ENCODE measurements at regions not wholly inside any gene's neighbourhood (a gene's known extent, or its start where the extent isn't known, plus 50 kb on each side); places are given as distances from the start of the nearest gene placed in this dataset.

GRCh38 chr20:22918286-22918983, 116.7 kb upstream of the SSTR4 start:
- DNase-seq (ENCODE audit: low spot score): no peak

DNA sequence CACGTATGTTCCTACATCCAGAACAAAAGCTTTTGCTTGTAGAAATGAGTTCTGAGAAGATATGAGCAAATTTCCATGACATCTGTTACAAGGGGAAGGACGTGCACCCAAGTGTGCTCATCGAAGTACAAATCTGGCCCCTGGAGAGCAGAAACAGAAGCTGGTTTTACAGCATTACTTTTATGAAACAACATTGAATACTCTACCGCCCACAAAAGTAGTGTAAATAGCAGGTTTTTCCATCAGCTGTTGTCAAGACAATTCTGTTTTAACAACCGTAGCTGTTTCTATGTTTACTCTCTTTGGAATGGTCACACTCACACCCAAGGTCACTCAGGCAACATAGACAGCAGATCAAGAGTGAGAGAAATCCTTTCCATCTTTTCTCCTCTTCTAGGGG, 114.2 kb upstream of the SSTR4 start:
- DNase-seq (ENCODE audit: low spot score): no peak

- DNase-seq (ENCODE audit: low spot score): no peak
Observed at GRCh38 chr20:22921595-22922421, 113.3 kb upstream of the SSTR4 start.

GRCh38 chr20:22922987-22923386, 112.1 kb upstream of the SSTR4 start:
- no peak for DNase-seq (ENCODE audit: low spot score)

GRCh38 chr20:22924046-22924737, 110.9 kb upstream of the SSTR4 start:
- no peak for DNase-seq (ENCODE audit: low spot score)

DNA sequence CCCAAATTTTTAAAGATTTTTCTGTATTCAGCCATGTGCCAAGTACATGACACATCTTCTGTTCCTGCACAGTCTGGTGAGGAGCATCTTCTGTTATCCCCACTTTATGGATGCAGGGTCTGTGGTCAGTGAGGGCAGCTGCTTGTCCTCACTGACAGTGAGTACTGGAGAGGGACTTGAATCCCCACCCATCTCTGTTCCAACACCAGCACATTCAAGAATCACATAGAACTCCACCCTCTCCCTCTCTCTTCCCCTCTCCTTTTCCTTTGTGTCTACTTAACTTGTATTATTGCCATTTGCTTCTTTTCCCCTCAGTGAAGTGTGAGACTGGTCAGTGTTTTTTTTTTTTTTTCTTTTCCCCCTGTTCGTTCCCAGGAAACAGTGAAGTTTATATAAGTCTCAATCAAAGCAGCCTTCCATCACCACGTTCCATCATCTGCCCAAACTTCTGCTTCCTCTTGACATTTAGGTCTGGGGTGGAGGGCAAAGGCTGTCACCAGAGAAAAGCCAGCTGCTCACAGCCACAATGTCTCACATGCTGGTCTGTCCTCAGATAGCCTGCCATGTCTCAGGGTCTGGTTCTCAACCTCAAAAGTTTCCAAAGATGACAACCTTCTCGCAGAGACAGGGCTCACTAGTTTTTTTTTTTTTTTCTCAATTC, 110.0 kb upstream of the SSTR4 start:
- no peak for DNase-seq (ENCODE audit: low spot score)

- DNase-seq (ENCODE audit: low spot score): no peak
Observed at GRCh38 chr20:22925613-22925983, 109.5 kb upstream of the SSTR4 start.

DNA sequence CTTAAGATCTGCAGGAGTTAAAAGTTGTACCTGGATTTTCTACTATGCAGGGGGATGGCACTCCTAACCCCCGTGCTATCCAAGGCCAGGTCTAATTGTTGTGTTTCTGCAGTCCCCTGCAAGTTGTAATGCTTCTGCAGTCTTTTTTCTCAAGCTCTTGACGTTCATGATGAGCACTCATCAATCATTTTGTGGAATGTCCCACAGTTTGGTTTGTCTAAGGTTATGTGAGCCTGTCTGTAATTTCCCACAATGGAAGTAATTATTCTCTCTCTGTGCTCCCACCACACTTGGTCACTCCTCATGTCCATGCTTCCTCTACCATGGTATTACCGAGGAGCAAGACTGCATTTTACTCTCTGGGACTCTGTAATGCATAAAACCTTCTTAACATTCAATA, 107.6 kb upstream of the SSTR4 start:
- DNase-seq (ENCODE audit: low spot score): no peak

GRCh38 chr20:22928679-22929078, 106.4 kb upstream of the SSTR4 start:
- no peak for DNase-seq (ENCODE audit: low spot score)

DNA sequence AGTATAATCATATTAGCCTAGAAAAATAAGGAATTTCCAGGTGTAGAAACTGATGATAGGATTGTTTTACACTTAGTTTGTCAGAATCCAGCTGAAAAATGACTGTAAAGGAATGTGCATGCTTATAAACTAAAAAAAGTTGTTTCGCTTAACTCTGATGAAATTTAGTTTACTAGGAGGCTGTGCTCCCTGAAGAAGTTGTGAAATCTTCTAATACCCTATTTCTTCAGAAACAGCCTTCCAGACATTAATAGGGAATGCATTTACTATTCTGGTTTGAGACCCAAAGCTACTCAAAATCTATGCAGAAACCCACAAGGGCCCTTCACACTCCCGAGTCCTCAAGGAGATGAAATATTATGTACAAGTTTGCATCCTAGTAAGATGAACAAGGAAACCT, 105.5 kb upstream of the SSTR4 start:
- DNase-seq (ENCODE audit: low spot score): no peak

DNA sequence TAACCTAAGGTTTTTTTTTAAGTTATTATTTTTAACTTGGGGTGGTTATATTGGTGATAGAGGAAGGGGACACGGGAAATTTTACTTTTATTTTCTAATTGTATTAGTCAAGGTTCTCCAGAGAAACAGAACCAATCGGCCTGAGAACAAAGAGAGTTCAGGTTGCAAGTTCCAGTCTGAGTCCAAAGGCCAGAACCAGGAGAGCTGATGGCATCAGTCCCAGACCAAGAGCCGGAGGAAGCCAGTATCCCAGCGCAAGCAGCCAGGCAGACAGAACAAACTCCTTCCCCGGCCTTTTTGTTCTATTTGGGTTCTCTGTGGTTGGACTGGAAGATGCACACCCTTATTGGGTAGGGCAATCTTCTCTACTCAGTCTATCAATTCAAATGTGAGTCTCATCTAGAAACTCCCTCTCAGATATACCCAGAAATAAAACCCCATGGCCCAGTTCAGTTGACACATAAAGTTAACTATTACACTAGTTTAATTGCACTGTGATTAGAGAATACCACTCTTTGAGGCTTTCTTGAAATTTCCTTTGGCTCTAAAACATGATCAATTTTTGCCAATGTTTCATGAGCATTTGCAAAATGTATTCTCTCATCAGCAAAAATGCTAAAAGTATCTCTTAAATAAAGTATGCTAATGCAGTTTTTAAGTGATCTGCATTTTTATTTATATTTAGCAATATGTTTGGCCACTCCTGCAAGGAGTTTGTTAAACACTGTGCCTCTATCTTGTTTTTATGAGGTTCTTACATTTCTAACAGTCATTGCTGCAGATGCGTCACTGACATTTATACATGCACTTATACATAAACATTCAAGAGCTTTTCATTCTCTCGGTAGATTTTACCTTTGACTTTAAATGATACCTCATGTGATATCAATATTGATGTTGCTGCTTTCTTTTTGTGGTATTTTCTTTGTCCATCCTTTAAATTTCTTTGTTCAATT, 103.2 kb upstream of the SSTR4 start:
- DNase-seq (ENCODE audit: low spot score): peak; percentile 4

DNA sequence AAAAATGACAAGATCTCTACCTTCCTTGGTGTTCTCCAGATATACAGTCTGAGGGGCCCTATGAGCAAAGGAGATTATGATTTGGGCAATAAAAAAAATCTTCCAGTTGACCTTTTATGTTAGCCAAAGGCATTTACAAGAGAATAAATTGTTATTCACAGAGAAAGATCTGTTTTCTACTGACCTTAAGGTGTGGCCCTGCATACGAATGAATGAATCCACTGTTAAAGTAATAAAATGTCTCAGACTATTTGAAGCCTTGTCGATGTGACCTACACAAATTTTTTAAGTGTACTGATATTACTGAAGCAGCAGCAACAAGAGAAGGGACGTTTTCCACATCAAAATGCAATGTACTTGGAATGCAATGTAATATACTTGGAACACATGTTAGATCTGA, 95.9 kb upstream of the SSTR4 start:
- no peak for DNase-seq (ENCODE audit: low spot score)

DNA sequence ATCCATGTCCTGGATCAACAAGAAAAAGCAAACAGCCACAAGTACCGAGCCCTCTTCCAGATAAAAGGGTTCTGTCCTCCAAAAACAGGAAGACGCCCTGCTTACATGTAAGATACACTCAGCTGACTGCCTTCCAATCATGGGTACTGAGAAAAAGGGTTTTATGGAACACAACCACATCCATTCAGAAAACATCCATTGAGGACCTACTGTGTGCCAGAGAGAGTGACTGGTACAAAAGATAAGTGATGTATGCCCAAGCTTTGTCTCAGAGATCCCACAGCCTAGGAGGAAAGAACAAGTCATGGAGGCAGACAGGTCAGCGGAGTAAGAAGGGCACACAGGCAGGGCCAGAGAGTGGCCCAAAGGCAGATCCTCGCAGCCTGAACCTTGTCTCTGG, 94.8 kb upstream of the SSTR4 start:
- no peak for DNase-seq (ENCODE audit: low spot score)

DNA sequence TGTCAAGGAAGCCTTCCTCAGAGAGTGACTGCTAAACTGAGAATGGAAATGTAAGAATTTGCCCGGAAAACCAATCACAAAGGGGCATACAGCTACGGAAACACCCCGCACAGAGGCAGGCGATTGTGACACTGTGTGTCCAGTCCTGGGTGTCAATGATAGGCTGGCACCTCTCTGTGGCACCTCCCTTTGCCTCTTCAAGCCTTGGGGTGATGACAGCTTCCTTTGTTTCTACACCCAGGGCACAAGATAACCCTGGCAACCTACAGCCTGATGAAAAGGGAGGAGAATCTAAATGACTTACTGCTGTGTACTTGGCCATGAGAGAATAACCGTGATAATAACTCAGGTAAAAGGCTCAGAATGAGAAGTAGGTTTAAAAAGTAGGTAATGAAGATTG, 93.6 kb upstream of the SSTR4 start:
- DNase-seq (ENCODE audit: low spot score): no peak

- DNase-seq (ENCODE audit: low spot score): no peak
Observed at GRCh38 chr20:22942742-22943141, 92.4 kb upstream of the SSTR4 start.

DNA sequence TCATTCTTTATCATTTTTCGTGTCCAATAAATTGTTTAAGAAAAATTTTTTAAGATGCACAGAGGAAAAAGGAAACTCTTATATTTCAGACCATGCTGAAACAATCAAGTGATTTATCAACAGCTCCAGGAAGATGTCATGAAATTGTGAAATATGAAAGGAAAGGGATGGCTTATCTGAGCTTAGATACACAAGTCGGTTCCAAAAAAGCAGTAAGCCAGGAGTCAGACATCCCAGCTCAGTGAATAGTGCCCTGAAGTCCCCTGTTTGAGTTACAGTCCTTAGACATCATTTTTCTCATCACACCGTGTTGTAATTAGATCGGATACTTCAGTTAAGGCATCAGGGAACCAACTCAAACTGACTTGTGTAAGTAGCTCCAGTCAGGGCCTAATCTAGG, 91.0 kb upstream of the SSTR4 start:
- no peak for DNase-seq (ENCODE audit: low spot score)

GRCh38 chr20:22944936-22945335, 90.2 kb upstream of the SSTR4 start:
- DNase-seq (ENCODE audit: low spot score): no peak

DNA sequence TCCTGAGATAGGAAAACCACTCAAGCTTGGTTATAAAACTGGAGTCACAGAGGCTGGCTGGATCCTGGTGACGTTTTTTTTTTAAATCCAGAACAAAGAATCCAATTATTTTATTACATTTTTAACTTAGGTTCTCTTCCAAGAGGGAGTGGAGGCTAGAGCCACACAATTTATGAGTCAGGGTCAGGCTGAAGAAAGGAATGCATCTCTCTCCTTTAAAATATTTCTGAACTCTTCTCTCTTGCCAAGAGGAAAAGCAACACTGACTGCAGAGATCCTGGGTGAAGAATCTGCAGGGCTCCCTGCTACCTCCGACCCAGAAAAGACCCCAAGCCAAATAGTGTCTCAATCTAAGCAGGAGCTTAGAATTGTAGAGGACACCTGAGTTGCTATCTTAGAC, 88.5 kb upstream of the SSTR4 start:
- no peak for DNase-seq (ENCODE audit: low spot score)

GRCh38 chr20:22949331-22950109, 85.6 kb upstream of the SSTR4 start:
- DNase-seq (ENCODE audit: low spot score): no peak

DNA sequence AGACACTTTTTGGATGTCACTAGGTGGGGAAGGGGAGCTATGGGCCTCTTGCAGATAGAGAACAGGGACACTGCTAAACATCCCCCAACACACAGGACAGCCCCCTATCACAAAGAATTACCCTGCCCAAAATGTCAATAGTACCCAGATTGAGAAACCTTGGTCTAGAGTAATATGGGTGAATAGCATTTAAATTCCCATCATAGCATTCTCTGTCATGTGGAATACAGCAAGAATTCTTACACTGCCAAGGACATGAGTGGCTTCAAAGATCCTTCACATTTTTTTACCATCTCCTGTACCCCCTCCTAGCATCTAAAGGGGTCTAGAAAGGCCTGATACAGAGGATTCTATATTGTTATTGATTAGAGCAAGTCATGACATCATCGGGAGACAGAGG, 83.1 kb upstream of the SSTR4 start:
- DNase-seq (ENCODE audit: low spot score): no peak

- DNase-seq (ENCODE audit: low spot score): no peak
Observed at GRCh38 chr20:22954661-22955060, 80.5 kb upstream of the SSTR4 start.

Data from cerebellar cortex (tissue), 1 donor.